ENCODE measurements at regions not wholly inside any gene's neighbourhood (a gene's known extent, or its start where the extent isn't known, plus 50 kb on each side); places are given as distances from the start of the nearest gene placed in this dataset.
A peak's percentile ranks its signal among the peaks of the same experiment; 100 is the strongest.
"Not testable (repeated sequence)": the region's sequence is repeated elsewhere in the genome, so short reads cannot be mapped to it uniquely, and the experiment has no call there.

DNA sequence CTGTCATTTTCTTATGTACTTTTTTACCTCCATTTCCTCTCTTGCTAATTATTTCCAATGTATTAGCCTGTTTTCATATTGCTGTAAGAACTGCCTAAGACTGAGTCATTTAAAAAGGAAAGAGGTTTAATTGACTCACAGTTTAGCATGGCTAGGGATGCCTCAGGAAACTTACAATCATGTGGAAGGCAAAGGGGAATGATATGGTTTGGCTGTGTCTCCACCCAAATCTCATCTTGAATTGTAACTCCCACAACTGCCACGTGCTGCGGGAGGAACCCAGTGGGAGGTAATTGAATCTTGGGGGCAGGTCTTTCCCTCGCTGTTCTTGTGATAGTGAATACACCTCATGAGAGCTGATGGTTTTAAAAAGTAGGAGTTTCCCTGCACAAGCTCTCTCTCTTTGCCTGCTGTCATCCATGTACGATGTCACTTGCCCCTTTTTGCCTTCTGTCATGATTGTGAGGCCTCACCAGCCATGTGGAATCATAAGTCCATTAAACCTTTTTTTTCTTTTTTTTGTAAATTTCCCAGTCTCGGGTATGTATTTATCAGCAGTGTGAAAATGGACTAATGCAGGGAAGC, 870.0 kb upstream of the INTU start:
- DNase-seq, result no peak

DNA sequence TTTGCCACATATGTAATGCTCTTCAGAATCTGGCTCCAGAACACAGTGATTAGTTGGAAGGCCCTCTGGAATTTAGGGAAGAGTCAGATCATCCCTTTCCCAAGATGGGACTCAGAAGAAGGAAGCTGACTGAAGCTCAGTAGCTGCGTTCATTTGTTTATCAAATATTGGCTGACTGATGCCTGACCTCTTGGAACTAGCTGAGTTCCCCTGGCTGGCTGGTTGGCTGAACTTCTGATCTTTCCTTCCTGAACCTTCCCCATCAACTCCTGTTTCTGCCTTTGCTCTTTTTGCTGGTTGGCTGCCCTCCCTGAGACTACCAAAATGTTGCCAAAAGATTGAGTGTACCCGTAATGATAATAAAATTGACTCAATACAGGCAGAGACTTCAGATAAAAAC, 866.5 kb upstream of the INTU start:
- no peak for DNase-seq

DNA sequence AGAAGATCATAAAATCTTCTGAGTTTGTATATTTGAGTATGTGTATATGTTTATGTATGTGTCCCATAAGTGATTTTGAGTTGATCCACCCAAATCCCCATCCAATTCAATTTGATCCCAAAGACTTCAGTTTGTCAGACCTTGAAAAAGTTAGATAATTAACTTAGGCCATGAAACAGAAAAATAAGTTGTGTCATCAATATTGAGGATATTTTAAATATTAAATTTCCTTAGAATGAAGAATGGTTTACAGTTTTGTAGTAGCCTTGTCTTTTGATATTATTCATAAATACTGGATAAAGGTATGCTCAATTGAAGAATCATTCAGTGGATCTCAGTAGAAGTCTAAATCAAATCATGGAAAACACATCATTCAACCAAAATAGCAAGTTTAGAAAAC, 864.4 kb upstream of the INTU start:
- DNase-seq, result no peak

DNA sequence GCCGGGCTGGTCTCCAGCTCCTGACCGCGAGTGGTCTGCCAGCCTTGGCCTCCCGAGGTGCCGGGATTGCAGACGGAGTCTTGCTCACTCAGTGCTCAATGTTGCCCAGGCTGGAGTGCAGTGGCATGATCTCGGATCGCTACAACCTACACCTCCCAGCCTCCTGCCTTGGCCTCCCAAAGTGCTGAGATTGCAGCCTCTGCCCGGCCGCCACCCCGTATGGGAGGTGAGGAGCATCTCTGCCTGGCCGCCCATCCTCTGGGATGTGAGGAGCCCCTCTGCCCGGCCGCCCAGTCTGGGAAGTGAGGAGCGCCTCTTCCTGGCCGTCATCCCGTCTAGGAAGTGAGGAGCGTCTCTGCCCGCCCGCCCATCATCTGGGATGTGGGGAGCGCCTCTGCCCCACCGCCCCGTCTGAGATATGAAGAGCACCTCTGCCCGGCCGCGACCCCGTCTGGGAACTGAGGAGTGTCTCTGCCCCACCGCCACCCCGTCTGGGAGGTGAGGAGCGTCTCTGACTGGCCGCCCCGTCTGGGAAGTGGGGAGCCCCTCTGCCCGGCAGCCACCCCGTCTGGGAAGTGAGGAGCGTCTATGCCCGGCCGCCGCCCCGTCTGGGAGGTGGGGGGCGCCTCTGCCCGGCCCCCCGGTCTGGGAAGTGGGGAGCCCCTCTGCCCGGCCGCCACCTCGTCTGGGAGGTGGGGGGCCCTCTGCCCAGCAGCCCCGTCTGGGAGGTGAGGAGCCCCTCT, 861.8 kb upstream of the INTU start:
- DNase-seq, result not testable (repeated sequence)

DNA sequence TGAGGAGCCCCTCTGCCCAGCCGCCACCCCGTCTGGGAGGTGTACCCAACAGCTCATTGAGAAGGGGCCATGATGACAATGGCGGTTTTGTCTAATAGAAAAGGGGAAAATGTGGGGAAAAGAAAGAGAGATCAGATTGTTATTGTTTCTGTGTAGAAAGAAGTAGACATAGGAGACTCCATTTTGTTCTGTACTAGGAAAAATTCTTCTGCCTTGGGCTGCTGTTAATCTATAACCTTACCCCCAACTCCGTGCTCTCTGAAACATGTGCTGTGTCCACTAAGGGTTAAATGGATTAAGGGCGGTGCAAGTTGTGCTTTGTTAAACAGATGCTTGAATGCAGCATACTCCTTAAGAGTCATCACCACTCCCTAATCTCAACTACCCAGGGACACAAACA, 861.1 kb upstream of the INTU start:
- not testable (repeated sequence) for DNase-seq

DNA sequence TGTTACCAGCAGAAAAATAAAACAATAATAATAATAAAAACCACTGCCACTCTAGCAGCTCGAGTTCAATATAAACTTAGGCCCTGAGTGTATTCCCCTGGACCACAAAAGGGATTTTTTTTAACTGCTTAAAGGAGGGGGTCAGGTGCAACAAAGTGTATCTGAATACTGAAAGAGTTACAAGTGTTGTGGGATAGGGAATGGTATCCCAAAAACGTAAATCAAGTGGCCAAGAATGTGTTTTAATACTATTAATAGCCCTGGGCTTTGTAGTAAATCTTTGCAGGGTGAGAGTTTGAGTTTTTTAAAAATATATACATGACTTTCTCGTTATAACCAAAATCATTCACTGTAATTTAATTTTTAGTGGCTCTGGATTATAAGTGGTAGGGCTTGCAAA, 860.1 kb upstream of the INTU start:
- no peak for DNase-seq

DNA sequence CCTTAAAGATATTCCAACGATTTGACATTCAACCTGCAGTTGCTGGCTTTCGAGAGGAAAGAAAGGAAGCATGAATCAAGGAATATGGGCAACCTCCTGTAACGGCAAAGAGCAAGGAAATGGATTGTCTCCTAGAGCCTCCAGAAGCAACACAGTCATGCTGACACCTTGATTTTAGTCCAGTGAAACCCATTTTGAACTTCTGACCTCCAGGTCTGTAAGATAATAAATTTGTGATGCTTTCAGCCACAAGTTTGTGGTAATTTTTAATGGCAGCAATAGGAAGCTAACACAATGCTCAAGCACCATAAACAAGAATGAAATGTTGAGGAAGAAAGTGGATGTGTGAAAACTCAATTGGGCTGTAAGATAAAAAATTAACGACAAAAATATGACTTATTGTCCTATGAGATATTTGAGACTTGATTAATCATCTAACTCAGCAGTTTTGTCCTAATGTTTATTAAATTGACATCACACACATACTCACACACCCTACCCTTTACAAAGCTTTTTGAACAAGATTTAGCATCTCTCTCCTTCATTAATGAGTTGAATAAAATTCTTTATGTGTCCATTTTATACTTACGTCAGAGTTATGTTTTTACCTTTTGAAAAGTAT, 857.2 kb upstream of the INTU start:
- no peak for DNase-seq

DNA sequence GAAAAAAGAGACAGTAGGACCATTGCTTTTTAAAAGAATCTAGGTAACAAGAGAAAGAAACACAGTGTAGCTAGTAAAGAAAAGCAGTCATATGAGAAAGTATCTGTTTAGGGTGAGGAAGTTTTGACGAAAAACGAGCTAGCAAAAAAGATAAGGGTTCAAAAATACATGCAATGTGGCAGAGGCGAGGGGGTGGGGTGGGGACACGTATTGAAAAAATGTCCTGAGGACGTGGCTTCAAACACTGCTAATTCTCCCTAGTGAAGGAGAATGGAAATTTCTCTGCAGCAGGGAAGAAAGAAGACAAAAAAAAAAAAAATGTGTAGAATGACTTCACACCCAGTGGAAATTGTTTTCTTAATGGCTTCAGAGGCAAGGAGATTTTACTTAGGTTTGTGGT, 856.4 kb upstream of the INTU start:
- DNase-seq, result no peak

DNA sequence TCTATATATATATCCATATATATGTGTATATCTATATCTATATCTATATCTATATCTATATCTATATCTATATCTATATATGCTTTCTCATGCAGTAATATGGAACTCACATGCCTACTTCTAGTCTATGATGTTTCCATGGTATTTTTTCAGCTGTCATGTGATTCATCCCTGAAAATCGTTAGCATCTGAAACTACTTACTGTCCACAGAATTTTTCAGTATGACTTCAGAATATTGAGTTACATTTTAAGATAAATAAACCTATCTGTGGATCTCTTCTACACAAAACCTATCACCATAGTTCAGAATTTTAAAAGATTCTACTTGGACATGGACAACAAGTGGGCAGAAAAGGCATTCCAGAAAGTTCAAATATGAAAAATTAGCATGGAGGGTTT, 855.1 kb upstream of the INTU start:
- peak; percentile 80 for DNase-seq

DNA sequence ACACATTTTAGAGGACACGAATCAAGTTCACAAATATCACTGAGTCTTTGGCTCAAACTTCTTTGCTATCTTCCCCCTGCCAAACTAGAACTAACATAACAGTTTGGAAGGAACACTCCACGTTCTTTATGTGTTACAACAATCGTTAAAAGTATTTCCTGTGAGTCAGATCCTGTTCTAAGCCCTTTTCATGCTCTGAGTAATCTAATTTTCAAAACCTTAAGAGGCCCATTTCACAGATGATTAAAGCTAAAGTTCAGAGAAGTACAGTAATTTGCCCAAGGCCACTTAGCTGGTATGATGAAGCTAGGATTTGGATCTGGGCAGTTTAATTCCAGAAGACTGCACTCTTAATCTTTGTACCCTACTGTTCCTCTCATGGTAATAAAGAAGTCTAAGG, 854.4 kb upstream of the INTU start:
- peak; percentile 72 for DNase-seq

DNA sequence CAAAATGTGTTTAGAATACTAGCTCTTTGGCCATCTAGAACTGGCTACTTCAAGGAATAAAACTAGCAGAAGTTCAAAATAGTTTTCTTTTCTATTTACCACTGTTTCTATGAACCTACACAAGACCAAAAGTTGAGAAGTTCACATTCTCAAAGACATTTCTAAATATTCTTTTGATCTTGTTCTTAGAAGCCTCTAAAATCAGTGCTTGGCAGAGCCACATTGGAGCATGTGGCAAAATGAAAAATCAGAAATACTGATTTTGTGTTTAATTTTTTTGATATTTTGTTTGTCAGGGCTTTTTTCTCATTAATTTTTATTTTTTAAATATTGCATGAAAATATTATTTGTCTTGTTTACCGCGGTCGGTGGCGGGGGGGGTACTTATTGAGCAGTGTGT, 853.8 kb upstream of the INTU start:
- DNase-seq, result no peak

DNA sequence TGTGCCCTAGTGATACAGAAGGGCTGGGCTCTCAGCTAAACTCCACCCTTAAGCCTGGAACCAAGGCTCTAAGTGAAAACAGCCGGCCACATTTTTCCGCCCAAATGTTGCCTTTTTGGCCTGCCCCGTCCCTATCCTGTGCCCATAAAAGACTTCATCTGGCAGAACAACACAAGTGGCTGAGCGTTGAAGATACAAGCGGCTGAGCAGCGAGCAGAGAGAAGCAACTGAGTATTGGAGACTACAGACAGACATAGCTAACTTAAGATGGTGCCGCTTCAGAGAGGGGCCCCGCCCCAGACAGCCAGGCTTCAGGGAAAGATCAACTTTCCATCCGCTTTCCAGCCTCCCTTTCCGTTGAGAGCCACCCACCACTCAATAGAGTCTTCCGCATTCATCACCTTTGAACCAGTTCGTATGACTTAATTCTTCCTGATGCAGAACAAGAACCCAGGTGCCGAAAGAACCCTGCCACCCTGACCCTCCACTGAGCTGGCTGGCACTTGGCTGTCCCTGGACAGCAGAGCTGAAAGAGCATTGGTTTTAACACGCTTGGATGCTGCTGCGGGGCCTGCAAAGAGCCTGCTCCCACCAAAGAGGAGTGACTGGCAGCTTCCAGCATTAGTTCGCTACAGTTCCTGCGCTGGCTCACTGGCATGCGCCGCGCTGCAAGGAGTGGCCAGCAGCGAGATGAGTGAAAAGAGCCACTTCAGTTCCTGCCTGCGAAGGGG, 853.2 kb upstream of the INTU start:
- no peak for DNase-seq

DNA sequence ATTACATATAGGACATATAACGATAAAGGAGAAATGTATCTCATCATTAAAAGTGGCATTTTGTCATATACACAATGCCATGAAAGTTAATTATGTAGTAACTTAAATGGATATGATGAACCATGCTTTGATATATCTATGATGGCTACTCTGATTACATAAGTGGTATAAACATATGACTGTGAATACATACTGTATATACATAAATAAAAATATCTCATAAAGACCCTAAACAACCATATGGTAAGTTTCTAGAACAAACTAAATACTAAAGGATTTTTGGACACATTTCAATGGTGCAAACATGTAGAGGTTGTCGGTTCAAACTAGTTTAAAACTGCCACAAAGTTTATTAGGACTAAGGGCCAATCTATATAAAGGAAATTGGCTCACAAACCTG, 849.6 kb upstream of the INTU start:
- DNase-seq, result no peak

DNA sequence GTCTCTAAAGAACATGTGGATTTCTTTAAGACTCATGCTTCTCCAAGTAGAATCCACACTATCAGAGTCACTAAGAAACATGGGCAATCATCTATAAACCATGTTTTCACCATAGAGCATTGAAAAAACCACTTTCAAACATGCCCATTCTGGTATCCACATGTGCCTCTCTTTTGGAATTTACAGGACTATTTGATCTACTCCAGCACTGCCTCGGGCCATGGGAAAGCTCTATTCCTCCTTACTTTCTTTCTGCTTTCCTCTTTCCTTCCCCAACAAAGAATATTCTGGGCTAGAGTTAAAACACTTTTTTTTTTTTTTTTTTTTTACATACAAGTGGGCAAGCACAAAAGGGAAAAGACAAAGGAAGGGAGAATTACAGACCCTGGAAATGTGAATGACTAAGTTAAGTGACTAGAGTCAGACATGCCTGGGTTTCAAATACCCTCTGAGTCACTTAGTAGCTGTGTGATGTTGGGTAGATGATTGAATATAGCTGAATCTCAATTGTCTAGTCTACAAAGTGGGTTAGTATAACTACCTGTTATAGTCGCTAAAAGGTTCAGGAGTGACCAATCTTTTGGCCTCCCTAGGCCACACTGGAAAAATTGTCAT, 847.7 kb upstream of the INTU start:
- DNase-seq, result peak; percentile 25

DNA sequence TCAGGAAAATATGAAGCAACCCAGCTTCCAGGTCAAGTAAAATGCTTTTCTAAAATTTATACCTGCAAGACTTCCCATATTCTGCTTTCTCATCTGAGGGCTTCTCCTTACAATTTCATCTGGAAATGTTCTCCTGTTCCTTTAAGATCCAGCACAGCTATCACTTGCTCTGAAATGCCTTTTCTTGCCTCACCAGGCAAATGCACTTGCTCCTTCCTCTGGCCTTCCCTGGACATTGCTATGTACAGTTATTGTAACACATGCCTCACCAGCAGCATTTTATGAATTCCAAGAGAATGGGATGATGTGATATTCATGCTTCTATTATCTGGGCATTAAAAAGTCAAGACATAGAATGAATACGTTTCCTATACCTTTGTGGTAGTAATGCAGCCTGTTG, 842.1 kb upstream of the INTU start:
- DNase-seq, result peak; percentile 28

DNA sequence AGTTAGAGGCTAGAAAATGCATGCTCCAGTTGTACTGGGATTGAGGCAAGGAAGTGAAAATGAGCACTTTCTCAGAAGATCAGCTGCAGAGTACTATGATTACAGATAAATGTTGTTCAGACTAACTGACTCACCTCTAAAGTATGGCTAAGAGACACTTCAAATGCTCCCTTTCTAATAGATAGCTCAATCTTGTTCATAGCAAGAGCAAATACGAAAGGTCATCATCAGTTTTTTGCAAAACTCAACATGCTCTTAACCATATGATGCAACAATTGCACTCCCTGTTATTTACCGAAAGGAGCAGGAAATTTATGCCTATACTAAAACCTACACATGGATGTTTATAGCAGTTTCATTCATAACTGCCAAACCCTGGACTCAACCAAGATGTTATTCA, 838.4 kb upstream of the INTU start:
- DNase-seq, result peak; percentile 49

DNA sequence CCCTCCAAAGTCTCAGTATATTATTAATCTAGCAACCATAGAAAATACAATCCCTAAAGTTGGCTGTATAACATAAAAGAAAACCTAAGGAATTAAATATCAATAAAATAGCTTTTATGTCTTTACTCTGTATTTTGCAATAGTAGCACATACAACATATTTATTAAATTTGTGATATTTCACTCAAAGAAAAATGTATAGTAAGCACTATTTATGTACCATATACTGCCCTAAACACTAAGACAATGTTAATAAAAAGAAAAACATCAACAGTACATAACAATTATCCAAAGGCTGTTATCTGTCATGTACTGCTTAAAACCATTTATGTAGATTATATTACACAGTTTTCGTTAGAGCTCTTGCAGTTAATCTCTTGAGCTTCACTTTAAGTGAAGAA, 834.5 kb upstream of the INTU start:
- DNase-seq, result no peak

DNA sequence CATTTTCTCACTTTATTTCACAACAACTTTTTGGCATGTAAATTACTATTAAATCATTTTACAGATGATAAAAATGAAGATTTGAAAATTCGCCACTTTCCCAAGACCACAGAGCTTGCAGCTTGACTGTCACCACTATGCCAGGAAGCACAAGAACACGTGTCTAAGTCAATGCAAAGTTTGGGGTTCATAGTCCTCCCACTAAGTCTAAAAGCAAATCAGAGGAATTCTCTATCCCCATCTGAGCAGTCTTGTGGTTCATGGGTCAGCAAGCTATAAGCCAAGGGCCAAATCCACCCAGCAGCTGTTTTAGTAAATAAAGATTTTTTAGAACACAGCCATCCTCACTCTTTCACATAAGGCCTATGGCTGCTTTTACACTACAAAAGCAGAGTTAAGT, 833.3 kb upstream of the INTU start:
- no peak for DNase-seq

DNA sequence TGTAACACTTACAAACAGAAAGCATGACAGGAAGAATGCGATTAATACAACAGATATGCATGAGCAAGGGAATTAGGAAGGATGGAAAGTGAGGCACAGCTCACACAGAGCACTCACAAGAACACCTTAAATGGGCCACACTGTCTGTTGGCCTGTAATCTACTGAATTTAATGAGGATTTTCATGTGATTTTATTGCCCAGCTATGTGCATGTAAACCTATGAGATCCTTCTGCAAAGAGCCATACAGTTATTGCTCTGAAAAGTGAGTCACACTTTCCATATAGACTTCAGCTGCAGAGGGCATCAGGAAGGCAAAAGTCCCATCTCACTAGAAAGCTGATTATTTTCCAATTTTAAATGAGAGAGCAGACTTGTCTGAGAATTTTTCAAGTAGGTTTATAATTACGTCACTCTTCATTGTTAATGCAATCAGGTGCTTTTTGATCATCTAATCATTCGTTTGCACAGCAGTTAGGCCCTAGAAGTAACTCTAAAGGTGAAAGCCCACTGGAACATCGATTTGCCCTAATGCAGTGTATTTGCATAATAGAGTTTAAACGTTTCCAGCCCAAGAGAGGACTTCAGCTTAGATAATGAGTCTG, 832.7 kb upstream of the INTU start:
- DNase-seq, result peak; percentile 33

DNA sequence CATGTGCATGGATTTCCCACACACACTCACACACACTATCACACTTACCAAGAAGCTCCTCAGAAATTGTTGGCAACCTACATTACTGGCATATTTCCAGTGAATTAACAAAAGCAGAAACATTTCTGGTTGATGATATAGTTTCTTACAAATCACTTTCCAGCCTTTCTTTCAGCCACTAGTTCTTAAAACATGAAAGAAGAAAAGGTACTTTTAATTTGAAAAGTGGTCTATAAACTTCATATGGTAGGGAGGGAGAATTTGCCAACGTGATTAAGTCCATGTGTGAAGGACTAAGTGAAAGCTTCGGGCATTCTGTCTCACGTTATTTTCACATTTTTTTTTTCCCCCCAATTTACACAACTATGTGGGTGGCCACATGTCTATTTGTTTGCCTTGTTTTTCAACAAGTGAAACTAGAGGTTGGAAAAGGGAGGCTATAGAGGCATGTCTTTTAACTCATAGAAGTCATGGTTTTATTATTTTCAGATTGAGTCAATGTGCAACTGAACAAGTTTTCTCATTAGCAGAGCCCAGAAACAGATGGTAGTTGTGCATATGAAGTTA, 832.1 kb upstream of the INTU start:
- no peak for DNase-seq

DNA sequence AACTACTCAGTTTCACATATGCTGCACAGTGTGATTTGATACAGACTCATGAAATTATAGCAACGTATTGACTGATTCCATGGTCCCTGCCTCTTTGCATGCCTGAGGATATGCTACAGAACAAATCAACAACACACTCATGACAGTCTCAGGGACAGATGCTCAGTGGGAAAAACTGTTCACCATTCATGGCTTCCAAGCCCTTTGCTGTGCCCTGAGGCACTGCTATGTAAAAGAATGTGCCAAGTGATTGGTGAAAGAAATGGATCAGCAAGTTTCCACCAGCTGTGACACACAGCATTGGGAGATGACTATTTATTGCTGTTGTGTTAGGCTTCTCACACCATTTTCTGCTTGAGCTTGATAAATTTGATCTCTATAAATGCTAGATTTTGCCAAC, 825.6 kb upstream of the INTU start:
- DNase-seq, result peak; percentile 64

DNA sequence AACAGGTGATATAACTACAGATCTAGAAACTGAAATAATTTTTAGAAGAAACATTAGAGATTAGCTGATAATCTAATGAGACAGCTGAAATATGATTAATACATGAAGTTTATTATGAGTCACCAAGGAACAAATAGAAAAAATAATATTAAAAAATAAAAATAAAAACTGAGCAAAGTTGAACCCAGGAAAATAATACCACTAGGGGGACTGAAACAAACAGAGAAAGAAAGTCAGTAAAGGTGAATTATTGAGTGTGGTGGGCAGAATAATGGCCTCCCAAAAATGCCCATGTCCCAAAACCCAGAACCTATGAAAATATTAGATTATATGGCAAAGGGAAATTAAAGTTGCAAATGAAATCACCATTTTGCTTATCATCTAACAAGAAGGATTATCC, 820.7 kb upstream of the INTU start:
- no peak for DNase-seq

DNA sequence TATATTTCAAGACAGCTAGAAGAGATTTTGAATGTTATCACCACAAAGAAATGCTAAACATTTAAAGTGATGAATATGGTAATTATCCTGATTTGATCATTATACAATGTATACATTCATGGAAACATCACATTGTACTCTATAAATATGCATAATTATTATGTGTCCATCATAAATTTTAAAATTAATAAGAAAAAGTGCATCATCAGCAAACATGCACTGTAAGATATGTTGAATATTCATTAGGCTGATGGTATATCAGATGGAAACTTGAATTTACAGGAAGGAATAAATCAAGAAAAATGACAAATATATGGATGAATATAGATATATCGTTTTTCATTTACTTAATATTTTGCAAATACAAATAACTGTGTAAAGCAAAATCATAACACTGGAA, 812.1 kb upstream of the INTU start:
- DNase-seq, result no peak
